ENCODE measurements at regions not wholly inside any gene's neighbourhood (a gene's known extent, or its start where the extent isn't known, plus 50 kb on each side); places are given as distances from the start of the nearest gene placed in this dataset.
A peak's percentile ranks its signal among the peaks of the same experiment; 100 is the strongest.
"Not testable (repeated sequence)": the region's sequence is repeated elsewhere in the genome, so short reads cannot be mapped to it uniquely, and the experiment has no call there.

- not testable (repeated sequence) for DNase-seq (ENCODE audit: low spot score)
These were observed 186.3 kb downstream of the AEBP2 start for GRCh38 chr12:19625551-19625950.

- no peak for DNase-seq (ENCODE audit: low spot score)
These were observed 188.4 kb downstream of the AEBP2 start for GRCh38 chr12:19627719-19628118.

GRCh38 chr12:19630536-19630935 lies 191.2 kb downstream of the AEBP2 start:
- DNase-seq (ENCODE audit: low spot score) = no peak

GRCh38 chr12:19633194-19633593 lies 193.9 kb downstream of the AEBP2 start:
- DNase-seq (ENCODE audit: low spot score) = no peak

GRCh38 chr12:19633641-19634040 lies 194.3 kb downstream of the AEBP2 start:
- DNase-seq (ENCODE audit: low spot score) = no peak

GRCh38 chr12:19639781-19640415 lies 200.6 kb downstream of the AEBP2 start:
- DNase-seq (ENCODE audit: low spot score) = no peak

GRCh38 chr12:19641235-19642080 lies 202.2 kb downstream of the AEBP2 start:
- DNase-seq (ENCODE audit: low spot score) = peak; percentile 7

GRCh38 chr12:19642345-19642744 lies 203.1 kb downstream of the AEBP2 start:
- no peak for DNase-seq (ENCODE audit: low spot score)

GRCh38 chr12:19643635-19644034 lies 204.3 kb downstream of the AEBP2 start:
- DNase-seq (ENCODE audit: low spot score) = peak; percentile 59

GRCh38 chr12:19644571-19644970 lies 205.3 kb downstream of the AEBP2 start:
- no peak for DNase-seq (ENCODE audit: low spot score)

- no peak for DNase-seq (ENCODE audit: low spot score)
These were observed 206.5 kb downstream of the AEBP2 start for GRCh38 chr12:19645823-19646222.

GRCh38 chr12:19646599-19646998 lies 207.3 kb downstream of the AEBP2 start:
- no peak for DNase-seq (ENCODE audit: low spot score)

GRCh38 chr12:19647806-19648556 lies 208.7 kb downstream of the AEBP2 start:
- DNase-seq (ENCODE audit: low spot score) = no peak

GRCh38 chr12:19648591-19648990 lies 209.3 kb downstream of the AEBP2 start:
- DNase-seq (ENCODE audit: low spot score) = no peak

GRCh38 chr12:19652386-19652785 lies 213.1 kb downstream of the AEBP2 start:
- DNase-seq (ENCODE audit: low spot score) = no peak

GRCh38 chr12:19654650-19655376 lies 215.5 kb downstream of the AEBP2 start:
- peak; percentile 18 for DNase-seq (ENCODE audit: low spot score)

GRCh38 chr12:19657118-19657731 lies 217.9 kb downstream of the AEBP2 start:
- DNase-seq (ENCODE audit: low spot score) = peak; percentile 5

- no peak for DNase-seq (ENCODE audit: low spot score)
These were observed 218.4 kb downstream of the AEBP2 start for GRCh38 chr12:19657732-19658130.

- no peak for DNase-seq (ENCODE audit: low spot score)
These were observed 219.8 kb downstream of the AEBP2 start for GRCh38 chr12:19659086-19659485.

- no peak for DNase-seq (ENCODE audit: low spot score)
These were observed 220.2 kb downstream of the AEBP2 start for GRCh38 chr12:19659501-19659900.

- no peak for DNase-seq (ENCODE audit: low spot score)
These were observed 226.0 kb downstream of the AEBP2 start for GRCh38 chr12:19665121-19665900.
